OCI-LY7 (cell line): ENCODE measurements at regions not wholly inside any gene's neighbourhood (a gene's known extent, or its start where the extent isn't known, plus 50 kb on each side); places are given as distances from the start of the nearest gene placed in this dataset.

Experiments
- EZH2phosphoT487 ChIP-seq: fragments of 200-600 bp; sonication (generic); IDR thresholded peaks from 2 replicates; pipeline ENCODE4 v1.6.1; 2018; ENCODE audit warnings: low read depth, borderline replicate concordance, mild to moderate bottlenecking, mixed run types, antibody characterized with exemption, low read length, moderate library complexity, mixed read lengths
- TF ChIP-seq, protein P1 (sequence below): fragments of 200-600 bp; sonication (generic); conservative IDR thresholded peaks from 2 replicates; pipeline ENCODE4 v1.5.1; 2014; ENCODE audit warnings: mild to moderate bottlenecking, antibody characterized with exemption, low read length, moderate library complexity, mixed read lengths

DNA sequence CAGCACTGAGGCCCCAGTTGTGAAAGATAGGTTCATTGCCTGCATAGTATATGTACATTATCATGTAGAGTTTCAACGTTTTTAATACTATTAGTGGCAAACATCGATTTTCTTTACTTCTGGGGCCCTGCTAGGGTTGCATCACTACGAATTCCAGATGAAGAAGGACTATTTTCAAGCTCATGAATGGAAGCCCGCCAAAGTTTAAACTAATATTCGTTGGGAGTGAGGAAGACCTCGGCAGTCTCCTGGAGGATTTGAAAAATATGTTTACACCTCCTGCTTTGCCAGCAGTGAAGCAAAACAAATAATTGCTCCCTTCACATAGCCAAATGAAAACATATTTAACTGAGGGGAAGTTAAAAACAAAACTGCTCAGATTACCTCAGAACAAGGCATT, 672.9 kb upstream of the NOVA1 start:
- TF ChIP-seq, protein P1, sequence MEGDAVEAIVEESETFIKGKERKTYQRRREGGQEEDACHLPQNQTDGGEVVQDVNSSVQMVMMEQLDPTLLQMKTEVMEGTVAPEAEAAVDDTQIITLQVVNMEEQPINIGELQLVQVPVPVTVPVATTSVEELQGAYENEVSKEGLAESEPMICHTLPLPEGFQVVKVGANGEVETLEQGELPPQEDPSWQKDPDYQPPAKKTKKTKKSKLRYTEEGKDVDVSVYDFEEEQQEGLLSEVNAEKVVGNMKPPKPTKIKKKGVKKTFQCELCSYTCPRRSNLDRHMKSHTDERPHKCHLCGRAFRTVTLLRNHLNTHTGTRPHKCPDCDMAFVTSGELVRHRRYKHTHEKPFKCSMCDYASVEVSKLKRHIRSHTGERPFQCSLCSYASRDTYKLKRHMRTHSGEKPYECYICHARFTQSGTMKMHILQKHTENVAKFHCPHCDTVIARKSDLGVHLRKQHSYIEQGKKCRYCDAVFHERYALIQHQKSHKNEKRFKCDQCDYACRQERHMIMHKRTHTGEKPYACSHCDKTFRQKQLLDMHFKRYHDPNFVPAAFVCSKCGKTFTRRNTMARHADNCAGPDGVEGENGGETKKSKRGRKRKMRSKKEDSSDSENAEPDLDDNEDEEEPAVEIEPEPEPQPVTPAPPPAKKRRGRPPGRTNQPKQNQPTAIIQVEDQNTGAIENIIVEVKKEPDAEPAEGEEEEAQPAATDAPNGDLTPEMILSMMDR: no peak
- no peak for TF ChIP-seq EZH2phosphoT487
